Activated T-cell treated with anti-CD3 and anti-CD28 coated beads, Interleukin-2, amount 50 U/mL, for 1 hour (primary cell): ENCODE measurements at regions not wholly inside any gene's neighbourhood (a gene's known extent, or its start where the extent isn't known, plus 50 kb on each side); places are given as distances from the start of the nearest gene placed in this dataset.

ENCODE experiments used
- DNase-seq: peaks from one replicate; pipeline ENCODE4 v3.0.0-alpha.2; 2020

GRCh38 chr2:204191574-204191973 lies 255.0 kb downstream of the ICOS start:
- DNase-seq, result no peak

GRCh38 chr2:204195498-204195897 lies 258.9 kb downstream of the ICOS start:
- no peak for DNase-seq

GRCh38 chr2:204197336-204198005 lies 260.9 kb downstream of the ICOS start:
- no peak for DNase-seq

- DNase-seq, result no peak
Observed at GRCh38 chr2:204199357-204199756, 262.8 kb downstream of the ICOS start.

GRCh38 chr2:204201507-204201906 lies 264.9 kb downstream of the ICOS start:
- DNase-seq, result no peak

DNA sequence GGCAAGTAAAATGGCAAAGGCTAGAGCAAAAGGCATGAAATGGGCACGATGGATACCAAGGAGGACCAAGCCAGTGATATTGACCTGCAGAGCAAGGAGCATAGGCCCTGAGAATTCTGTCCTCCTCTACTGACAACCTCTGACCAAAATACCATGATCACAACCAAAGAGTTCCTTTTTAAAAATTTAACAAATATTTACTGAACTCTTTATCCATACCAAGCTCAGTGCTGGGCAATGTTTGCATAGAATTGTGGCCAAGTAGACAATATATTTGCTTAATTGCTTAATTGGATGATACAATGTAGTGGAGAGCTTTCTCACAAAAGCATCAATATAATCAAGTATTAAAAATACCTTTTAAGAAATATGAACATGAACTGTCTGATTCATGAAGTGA lies 265.7 kb downstream of the ICOS start:
- DNase-seq, result no peak

GRCh38 chr2:204203704-204204103 lies 267.1 kb downstream of the ICOS start:
- no peak for DNase-seq

DNA sequence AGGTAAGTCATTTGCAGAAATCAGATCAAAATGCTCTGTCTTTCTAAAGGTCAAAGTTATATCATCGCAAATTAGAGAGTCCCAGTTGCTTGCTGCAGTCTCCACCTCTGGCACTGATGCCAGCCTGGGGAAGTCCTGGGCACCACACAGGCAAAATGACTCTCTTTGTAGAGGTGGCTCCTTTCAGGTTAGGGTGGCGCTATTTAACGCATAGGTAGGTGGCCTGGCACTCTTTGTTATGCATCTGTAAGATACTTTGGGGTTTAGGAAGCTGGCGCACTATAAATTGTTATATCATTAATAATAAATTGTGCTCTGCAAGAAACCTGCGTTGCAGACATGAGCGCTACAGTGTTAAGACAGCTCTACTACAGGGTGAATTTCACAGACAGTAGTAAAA lies 268.5 kb downstream of the ICOS start:
- no peak for DNase-seq

- no peak for DNase-seq
Observed at GRCh38 chr2:204205538-204205937, 269.0 kb downstream of the ICOS start.

DNA sequence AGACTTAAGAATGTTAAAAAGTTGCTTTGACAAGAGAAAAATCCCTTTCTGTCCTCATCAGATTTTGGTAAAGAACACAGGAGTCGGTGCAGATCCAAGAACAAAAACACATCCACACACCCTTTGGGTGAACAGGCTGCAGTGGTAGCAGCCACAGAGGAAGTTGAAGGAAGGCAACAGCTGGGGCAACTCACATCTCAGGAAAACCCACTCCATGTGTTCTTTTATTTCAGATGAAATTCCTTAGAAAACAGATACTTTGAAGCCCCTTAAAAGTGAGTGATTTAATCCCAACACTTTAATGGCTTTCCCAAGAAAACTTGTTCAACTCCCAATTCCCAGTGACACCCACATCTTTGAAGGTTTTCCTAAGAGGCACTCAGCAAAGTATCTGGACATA lies 271.3 kb downstream of the ICOS start:
- DNase-seq, result no peak

DNA sequence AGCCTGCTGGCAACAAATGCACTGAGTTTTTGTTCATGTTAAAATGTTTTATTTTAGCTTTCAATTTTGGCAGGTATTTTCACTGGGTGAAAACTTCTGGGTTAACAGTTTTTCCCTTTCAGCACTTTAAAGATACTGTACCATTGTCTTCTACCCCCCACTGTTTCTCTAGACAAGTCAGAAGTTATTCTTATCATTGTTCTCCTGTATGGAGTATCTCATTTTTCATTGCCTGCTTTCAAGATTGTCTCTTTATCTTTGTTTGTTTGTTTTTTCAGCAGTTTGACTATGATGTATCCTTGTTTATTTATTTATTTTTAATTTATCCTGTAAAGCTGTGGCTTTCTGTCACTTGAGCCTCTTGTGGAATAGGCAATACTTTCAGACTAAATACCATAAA lies 277.0 kb downstream of the ICOS start:
- no peak for DNase-seq

GRCh38 chr2:204218040-204218439 lies 281.5 kb downstream of the ICOS start:
- DNase-seq, result no peak

- DNase-seq, result no peak
Observed at GRCh38 chr2:204219196-204219595, 282.6 kb downstream of the ICOS start.

DNA sequence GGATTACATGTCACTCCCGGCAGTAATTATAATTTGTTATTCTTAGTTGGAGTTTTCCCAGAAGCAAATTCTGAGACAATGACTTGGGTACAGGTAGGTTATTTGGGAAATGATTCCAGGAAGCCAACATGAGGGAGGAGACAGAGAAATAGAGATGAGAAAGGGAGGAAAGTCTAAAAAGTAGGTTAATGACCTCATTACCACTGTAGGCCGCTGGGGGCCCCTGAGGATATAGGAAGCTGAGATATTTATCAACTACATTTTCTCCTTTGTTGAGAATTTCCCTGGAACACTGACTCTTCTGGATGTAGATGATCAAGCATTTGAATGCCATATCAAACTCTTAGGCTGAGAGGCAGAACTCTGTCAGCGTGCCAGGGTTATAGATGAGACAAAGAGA lies 284.3 kb downstream of the ICOS start:
- no peak for DNase-seq

DNA sequence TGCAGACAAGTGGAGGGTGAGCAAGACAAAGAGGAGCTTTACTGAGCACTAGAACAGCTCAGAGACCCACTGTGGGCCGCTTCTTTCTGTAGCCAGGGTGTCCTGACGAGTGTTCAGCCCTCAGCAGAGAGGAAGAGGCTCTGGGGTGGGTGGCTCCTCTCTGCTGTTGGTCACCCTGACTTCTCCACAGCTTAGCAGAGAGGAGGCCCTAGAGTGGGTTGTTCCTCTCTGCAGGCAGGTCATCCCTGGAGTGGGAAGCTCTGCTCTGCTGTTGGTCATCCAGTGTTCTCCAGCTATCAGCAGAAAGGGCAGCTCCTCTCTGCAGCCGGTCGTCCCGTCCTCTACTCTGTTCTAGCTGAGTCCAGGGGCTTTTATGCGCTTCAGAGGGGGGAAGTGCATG lies 286.5 kb downstream of the ICOS start:
- DNase-seq, result no peak

GRCh38 chr2:204223544-204223943 lies 287.0 kb downstream of the ICOS start:
- no peak for DNase-seq

GRCh38 chr2:204225671-204226073 lies 289.1 kb downstream of the ICOS start:
- no peak for DNase-seq

GRCh38 chr2:204226305-204226880 lies 289.8 kb downstream of the ICOS start:
- no peak for DNase-seq

DNA sequence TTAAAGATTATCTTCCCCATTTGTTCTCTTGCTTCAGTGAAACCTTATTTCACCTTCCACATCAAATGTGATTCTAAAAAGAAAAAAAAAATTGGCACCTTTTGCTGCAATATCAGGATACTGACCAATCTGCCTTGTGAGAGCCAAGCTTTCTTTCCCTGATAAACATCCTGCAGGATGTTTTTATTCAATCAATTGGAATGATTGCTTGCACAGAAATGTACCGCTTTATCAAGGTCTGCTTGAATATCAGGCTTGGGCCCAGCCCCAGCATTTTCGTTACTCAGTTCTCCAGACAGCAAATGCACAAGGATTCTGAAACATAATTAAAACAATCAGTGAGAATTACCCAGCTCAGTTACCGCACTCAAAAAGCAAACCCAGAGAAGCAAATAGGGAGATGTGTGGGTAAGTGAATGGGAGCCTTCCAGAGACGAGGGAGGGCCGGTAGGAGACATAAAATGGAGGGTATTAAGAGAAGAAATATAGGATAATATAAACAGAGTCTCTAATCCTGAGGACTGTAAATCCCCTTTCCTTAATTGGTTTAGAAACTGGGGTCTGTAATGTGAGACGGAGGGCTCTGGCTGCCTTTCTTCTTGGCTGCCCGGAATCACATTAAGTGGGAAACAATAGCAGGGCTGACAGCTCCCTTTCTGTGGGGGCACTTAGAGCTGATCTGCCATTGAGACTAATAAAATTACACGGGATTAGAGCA lies 291.8 kb downstream of the ICOS start:
- no peak for DNase-seq

DNA sequence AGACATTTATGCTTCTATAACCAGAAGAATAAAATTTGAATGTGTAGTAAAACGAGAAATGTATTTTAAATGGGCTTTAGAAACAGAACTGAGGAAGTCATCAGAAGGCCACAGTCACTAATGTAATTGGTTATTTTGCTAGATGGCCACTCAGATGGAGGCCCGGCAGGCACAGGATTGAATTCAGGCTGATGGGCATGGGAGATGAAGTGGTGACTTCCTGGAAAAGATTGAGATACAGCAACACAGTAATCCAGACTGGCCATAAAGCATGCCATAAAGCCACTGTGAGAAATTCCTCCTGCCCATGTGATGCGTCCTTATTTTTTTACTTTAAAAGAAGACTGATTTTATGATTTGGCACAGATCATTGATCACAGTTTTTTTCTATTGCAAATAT lies 297.7 kb downstream of the ICOS start:
- DNase-seq, result no peak

GRCh38 chr2:204234879-204235278 lies 298.3 kb downstream of the ICOS start:
- DNase-seq, result no peak

DNA sequence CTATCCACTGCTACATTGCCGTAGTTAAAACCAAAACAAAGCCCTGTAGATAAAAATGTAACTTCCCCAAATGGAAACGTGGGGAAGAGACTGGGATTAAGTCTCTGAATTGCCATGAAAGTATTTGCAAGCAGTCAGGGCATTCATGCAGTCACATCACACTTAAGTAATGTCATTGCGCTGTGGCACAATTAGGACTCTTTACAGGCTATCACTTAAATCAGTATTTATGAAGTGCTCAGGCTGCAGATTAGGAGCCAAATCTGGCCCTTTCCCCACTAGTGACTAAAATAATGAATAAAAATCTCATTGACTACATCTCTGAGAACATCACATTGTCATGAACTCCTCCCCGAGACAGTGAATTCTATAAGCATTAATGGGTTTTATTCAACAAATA lies 300.9 kb downstream of the ICOS start:
- DNase-seq, result no peak

GRCh38 chr2:204239411-204240165 lies 303.0 kb downstream of the ICOS start:
- DNase-seq, result no peak

DNA sequence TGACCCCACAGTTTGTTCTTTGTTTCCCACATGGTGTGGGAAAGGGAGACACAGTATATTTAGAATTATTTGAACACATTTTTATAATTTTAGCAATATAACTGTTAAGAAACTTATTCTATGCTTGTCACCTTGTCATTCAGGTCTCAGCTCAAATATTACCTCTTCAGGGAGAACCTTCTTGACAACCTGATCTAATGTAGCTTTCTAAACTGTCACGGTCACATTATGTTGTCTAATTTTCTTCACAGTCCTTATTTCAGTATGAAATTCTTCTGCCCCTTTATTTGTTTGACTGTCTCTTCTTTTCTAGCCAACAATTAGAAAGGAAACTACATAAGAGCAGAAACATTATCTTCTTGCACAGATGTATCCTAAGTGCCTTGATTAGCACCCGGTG lies 304.3 kb upstream of the PARD3B start:
- no peak for DNase-seq
